ENCODE measurements at regions not wholly inside any gene's neighbourhood (a gene's known extent, or its start where the extent isn't known, plus 50 kb on each side); places are given as distances from the start of the nearest gene placed in this dataset.

DNA sequence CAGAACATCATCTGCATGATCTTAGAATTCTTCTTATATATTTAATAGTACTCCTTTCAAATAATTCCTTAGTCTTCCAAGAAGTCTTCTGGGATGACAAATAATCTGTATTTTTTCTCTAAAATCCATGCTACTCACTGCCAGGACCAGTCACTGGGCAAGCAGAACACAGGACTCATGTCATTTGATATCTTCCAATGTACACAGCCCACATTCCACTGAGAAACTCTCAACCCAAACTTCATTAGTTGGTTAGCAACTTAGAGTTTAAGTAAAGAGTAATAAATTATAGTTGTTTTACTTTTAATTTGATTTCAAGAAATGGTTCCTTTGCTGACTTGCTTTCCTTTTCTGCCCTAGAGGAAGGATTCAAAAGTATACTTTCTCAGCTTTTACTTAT, 317.0 kb downstream of the VGLL3 start:
- TF ChIP-seq EZH2phosphoT487 (IDR thresholded peaks at IDR 0.05; ENCODE audit: borderline replicate concordance, low read length) = no peak
- no peak for TF ChIP-seq CTCF (conservative IDR thresholded peaks at IDR 0.05; ENCODE audit: low read depth, low read length)
- no peak for TF ChIP-seq EZH2 (IDR thresholded peaks at IDR 0.05; ENCODE audit: low read length, unreplicated experiment)
